ENCODE measurements at regions not wholly inside any gene's neighbourhood (a gene's known extent, or its start where the extent isn't known, plus 50 kb on each side); places are given as distances from the start of the nearest gene placed in this dataset.

DNA sequence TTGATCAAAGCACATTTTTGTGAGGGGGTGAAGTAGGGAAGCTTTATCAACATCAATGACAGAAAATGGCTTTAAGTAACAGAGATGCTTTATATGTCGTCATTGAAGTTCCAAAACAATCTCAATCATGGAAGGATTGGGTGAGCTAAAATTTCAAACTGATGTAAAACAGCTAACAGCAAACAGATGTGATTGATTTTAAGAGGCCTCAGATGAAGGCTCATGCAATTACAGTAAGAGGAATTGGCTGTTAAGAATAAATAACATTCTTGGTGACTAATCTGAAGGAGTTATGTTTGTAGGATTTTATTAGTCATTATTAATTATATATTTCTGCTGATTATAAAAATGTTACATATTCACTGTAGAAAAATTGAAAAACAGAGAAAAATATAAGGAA is 63.5 kb upstream of the PUM3 start:
- TF ChIP-seq, protein P1, sequence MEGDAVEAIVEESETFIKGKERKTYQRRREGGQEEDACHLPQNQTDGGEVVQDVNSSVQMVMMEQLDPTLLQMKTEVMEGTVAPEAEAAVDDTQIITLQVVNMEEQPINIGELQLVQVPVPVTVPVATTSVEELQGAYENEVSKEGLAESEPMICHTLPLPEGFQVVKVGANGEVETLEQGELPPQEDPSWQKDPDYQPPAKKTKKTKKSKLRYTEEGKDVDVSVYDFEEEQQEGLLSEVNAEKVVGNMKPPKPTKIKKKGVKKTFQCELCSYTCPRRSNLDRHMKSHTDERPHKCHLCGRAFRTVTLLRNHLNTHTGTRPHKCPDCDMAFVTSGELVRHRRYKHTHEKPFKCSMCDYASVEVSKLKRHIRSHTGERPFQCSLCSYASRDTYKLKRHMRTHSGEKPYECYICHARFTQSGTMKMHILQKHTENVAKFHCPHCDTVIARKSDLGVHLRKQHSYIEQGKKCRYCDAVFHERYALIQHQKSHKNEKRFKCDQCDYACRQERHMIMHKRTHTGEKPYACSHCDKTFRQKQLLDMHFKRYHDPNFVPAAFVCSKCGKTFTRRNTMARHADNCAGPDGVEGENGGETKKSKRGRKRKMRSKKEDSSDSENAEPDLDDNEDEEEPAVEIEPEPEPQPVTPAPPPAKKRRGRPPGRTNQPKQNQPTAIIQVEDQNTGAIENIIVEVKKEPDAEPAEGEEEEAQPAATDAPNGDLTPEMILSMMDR (conservative IDR thresholded peaks at IDR 0.05) = no peak
- Histone ChIP-seq H2BK120ac (ENCODE audit: low read depth, low read length, poor library complexity, severe bottlenecking) (no peak overlapping the region), H3K4ac (ENCODE audit: low read depth, low read length) (no peak overlapping the region), H3K27ac (ENCODE audit: insufficient read length, low read depth, low read length) (no peak overlapping the region), H4K20me1 (ENCODE audit: control insufficient read depth, insufficient read depth, insufficient read length) (no peaks in the 10 kb centered on the region), H3K14ac (ENCODE audit: insufficient read depth, low read length) (no peak overlapping the region), H3K79me2 (ENCODE audit: insufficient read depth, low read length) (no peaks in the 10 kb centered on the region), H4K8ac (replicated peaks; ENCODE audit: insufficient read length, low read depth, low read length) (no peak overlapping the region), H2BK20ac (ENCODE audit: low read depth, low read length, poor library complexity, severe bottlenecking) (no peak overlapping the region), H2AK5ac (ENCODE audit: insufficient read length, low read length) (no peak overlapping the region), H3K18ac (ENCODE audit: insufficient read length, low read depth, low read length) (no peak overlapping the region), H3K79me1 (ENCODE audit: insufficient read depth, low read depth, low read length, poor library complexity, severe bottlenecking) (no peaks in the 10 kb centered on the region), H2BK5ac (ENCODE audit: insufficient read length, low read length) (no peak overlapping the region), H3T11ph (ENCODE audit: low read length) (no peak overlapping the region), H3K9ac (ENCODE audit: extremely low read depth, insufficient read length, low read length) (no peak overlapping the region), H4K5ac (ENCODE audit: insufficient read length, low read depth, low read length) (no peak overlapping the region), H3K23me2 (ENCODE audit: insufficient read length, low read depth, low read length, poor library complexity, severe bottlenecking) (no peaks in the 10 kb centered on the region), H3K9me3 (ENCODE audit: control insufficient read depth, low read depth, low read length) (no peaks in the 10 kb centered on the region), H3K56ac (ENCODE audit: insufficient read length, low read depth, low read length) (no peak overlapping the region), H4K91ac (ENCODE audit: insufficient read length, low read depth, low read length) (no peak overlapping the region), H2BK15ac (ENCODE audit: low read depth, low read length) (no peak overlapping the region), H3K27me3 (ENCODE audit: insufficient read depth, low read length) (no peaks in the 10 kb centered on the region), H2AFZ (ENCODE audit: low read length) (no peak overlapping the region), H3K4me1 (ENCODE audit: insufficient read depth, low read length) (no peaks in the 10 kb centered on the region), H2BK12ac (ENCODE audit: insufficient read length, low read depth, low read length) (no peak overlapping the region), H3K4me2 (ENCODE audit: insufficient read depth, insufficient read length, low read length) (no peak overlapping the region), H3K23ac (ENCODE audit: insufficient read length, low read depth, low read length) (no peak overlapping the region)
- H3K4me3 Mint-ChIP-seq = no peak overlapping the region
- no peaks in the 10 kb centered on the region; the same call in 1 of the 2 replicates for H3K27me3 Mint-ChIP-seq (ENCODE audit: low read depth)
- no peak for DNase-seq
- H3K27ac Mint-ChIP-seq = no peak overlapping the region
- no peaks in the 10 kb centered on the region for H3K36me3 Mint-ChIP-seq (ENCODE audit: insufficient read depth in 1 of 3, low read depth in 3 of 3)
- no CpG with 5 or more reads among the region's 1 CpG for WGBS (ENCODE audit: extremely low coverage, insufficient read length, low lambda C conversion rate)
- no peaks in the 10 kb centered on the region for H3K9me3 Mint-ChIP-seq
- peaks cover 17 to 20% of the 10 kb centered on the region in 2 experiments for H3K4me1 Mint-ChIP-seq
